B cell (primary cell): ENCODE measurements at regions not wholly inside any gene's neighbourhood (a gene's known extent, or its start where the extent isn't known, plus 50 kb on each side); places are given as distances from the start of the nearest gene placed in this dataset.

Experiments used
- ATAC-seq: fragments of 200-7000 bp; cut with Tn5 transposase; one replicate; pipeline ENCODE4 v1.10.0; 2021; ENCODE audit warnings: low read depth, mild to moderate bottlenecking, moderate number of reproducible peaks, moderate library complexity
- CTCF ChIA-PET: fragments of 350-600 bp; sonication (Branson Sonifier 250); formaldehyde crosslinking; loops from one replicate; lab custom pipeline; 2021; ENCODE audit warnings: antibody characterized with exemption, inconsistent platforms; lab: Charles Lee
- POLR2A ChIA-PET: fragments of 350-600 bp; sonication (Branson Sonifier 250); formaldehyde crosslinking; loops from one replicate; lab custom pipeline; 2021; ENCODE audit warnings: antibody characterized with exemption; lab: Charles Lee
- DNase-seq: peaks from one replicate; pipeline ENCODE4 v3.0.0; 2013
- H2AFZ ChIP-seq: 2 replicates; pipeline ENCODE4 v1.6.1; 2012; ENCODE audit warnings: mild to moderate bottlenecking, low read depth, low read length; ENCODE audit not compliant: insufficient read depth, poor library complexity, severe bottlenecking
- H3K27ac ChIP-seq, 2 donors: 1 replicate in 1 of 2; 2 replicates in 1 of 2; pipeline ENCODE4 v1.5.1; 2012 to 2013; ENCODE audit warnings: low read length in 2 of 2, mild to moderate bottlenecking in 2 of 2, moderate library complexity in 1 of 2
- H3K27me3 ChIP-seq, 4 experiments: fragments of 200-600 bp in 1 of 4; sonication (generic) in 1 of 4; replicated peaks in 1 of 4; 1 replicate in 2 of 4; 2 replicates in 2 of 4; pipeline versions ENCODE4 v1.6.1 to v1.7.0; 2013 to 2016; ENCODE audit warnings: low read length in 3 of 4, mild to moderate bottlenecking in 2 of 4, mixed read lengths in 1 of 4, moderate library complexity in 1 of 4; ENCODE audit not compliant: insufficient read depth in 4 of 4, control insufficient read depth in 3 of 4; ENCODE audit errors: control extremely low read depth in 1 of 4
- H3K36me3 ChIP-seq, 2 experiments: replicated peaks in 1 of 2; 1 replicate in 1 of 2; 2 replicates in 1 of 2; pipeline versions ENCODE4 v1.6.1 to v1.7.1; 2013; ENCODE audit warnings: low read length in 1 of 2; ENCODE audit not compliant: insufficient read depth in 2 of 2, control insufficient read depth in 1 of 2; ENCODE audit errors: control extremely low read depth in 1 of 2, extremely low read depth in 1 of 2
- H3K4me1 ChIP-seq, 2 donors: fragments of 200-600 bp in 1 of 2; sonication (generic) in 1 of 2; 1 replicate in 1 of 2; 2 replicates in 1 of 2; pipeline versions ENCODE4 v1.5.1 to v1.6.1; 2013 to 2017; ENCODE audit warnings: low read length in 2 of 2; ENCODE audit not compliant: control insufficient read depth in 2 of 2, insufficient read depth in 2 of 2
- H3K4me2 ChIP-seq: replicated peaks from 2 replicates; pipeline ENCODE3; 2012; ENCODE audit warnings: mild to moderate bottlenecking, low read depth, low read length; ENCODE audit not compliant: poor library complexity, severe bottlenecking
- H3K4me3 ChIP-seq, 5 experiments: fragments of 200-600 bp in 1 of 5; sonication (generic) in 1 of 5; 1 replicate in 3 of 5; 2 replicates in 2 of 5; pipeline versions ENCODE4 v1.5.1 to v1.7.0; 2011 to 2016; ENCODE audit warnings: low read length in 4 of 5, mild to moderate bottlenecking in 4 of 5, low read depth in 2 of 5, control low read depth in 1 of 5, moderate library complexity in 1 of 5; ENCODE audit not compliant: insufficient read depth in 1 of 5; ENCODE audit errors: control extremely low read depth in 1 of 5, extremely low read depth in 1 of 5
- H3K79me2 ChIP-seq: fragments of 200-600 bp; sonication (generic); one replicate; pipeline ENCODE4 v1.6.0; 2016; ENCODE audit warnings: low read length; ENCODE audit not compliant: control insufficient read depth, insufficient read depth
- H3K9ac ChIP-seq: fragments of 200-600 bp; sonication (generic); 2 replicates; pipeline ENCODE4 v1.6.1; 2017; ENCODE audit warnings: mild to moderate bottlenecking, low read length, moderate library complexity
- H3K9me3 ChIP-seq, 3 donors: one replicate each; pipeline versions ENCODE4 v1.6.1 to v1.7.1; 2013; ENCODE audit warnings: low read length in 2 of 3; ENCODE audit not compliant: control insufficient read depth in 2 of 3, insufficient read depth in 1 of 3; ENCODE audit errors: control extremely low read depth in 1 of 3
- H4K20me1 ChIP-seq: 2 replicates; pipeline ENCODE4 v1.6.0; 2012; ENCODE audit warnings: mild to moderate bottlenecking, low read length; ENCODE audit not compliant: insufficient read depth, control insufficient read depth, poor library complexity, severe bottlenecking
- H3K27ac Mint-ChIP-seq: one replicate; pipeline ENCODE4 v1.8.0; 2021; ENCODE audit warnings: mixed read lengths
- H3K27me3 Mint-ChIP-seq: one replicate; pipeline ENCODE4 v1.8.0; 2021; ENCODE audit warnings: mixed read lengths
- H3K4me1 Mint-ChIP-seq: one replicate; pipeline ENCODE4 v1.8.0; 2021; ENCODE audit warnings: mixed read lengths
- H3K4me3 Mint-ChIP-seq: one replicate; pipeline ENCODE4 v1.8.0; 2021; ENCODE audit warnings: mixed read lengths
- H3K9me3 Mint-ChIP-seq: one replicate; pipeline ENCODE4 v1.8.0; 2022; ENCODE audit warnings: mixed read lengths; ENCODE audit not compliant: insufficient read depth
- EZH2 ChIP-seq: IDR thresholded peaks from 2 replicates; pipeline ENCODE4 v1.6.1; 2012; ENCODE audit warnings: borderline replicate concordance, low read depth, mild to moderate bottlenecking, moderate library complexity, low read length; ENCODE audit not compliant: insufficient read depth, poor library complexity, severe bottlenecking
- WGBS: methylation state at CpG from one replicate; pipeline ENCODE4 v1.1.5; 2013; ENCODE audit warnings: missing lambda C conversion rate; ENCODE audit not compliant: insufficient coverage; 5-methylcytosine and 5-hydroxymethylcytosine counted together
- intact Hi-C: fragments of 100-400 bp; cut with micrococcal nuclease; formaldehyde crosslinking; loops from one replicate; pipeline ENCODE4 v1.10.0; 2022
- TF ChIP-seq, protein P1 (sequence below): fragments of 200-600 bp; IDR thresholded peaks from one replicate; pipeline ENCODE4 v1.8.0; 2022; ENCODE audit warnings: antibody characterized with exemption, mild to moderate bottlenecking

DNA sequence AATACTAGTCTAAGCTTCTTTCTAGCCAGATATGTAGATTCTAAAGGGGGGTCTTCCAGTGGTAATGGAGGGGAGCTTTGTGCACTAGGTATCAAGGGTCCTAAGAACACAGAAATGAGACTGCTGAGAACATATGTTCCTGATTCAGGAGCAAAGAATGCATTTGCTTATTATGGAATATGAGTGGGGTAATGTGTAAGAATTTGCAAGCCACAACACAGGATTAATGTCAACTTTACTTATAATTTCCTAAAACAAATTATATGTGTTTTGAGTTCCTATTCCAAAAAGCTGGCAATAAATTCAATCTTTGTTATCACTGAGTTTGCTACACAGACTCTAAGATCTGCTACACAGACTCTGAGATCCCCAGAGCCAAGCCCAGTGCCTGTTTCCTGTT, 357.0 kb upstream of the PTBP2 start:
- no peak overlapping the region for H3K27ac Mint-ChIP-seq
- Histone ChIP-seq H3K9ac (no peak overlapping the region), H3K9me3 (peaks cover 0 to 2% (median 0%) of the 10 kb centered on the region in 3 donors), H3K4me2 (no peak overlapping the region), H3K4me1 (no peaks in the 10 kb centered on the region), H3K36me3 (no peaks in the 10 kb centered on the region), H3K79me2 (no peaks in the 10 kb centered on the region), H2AFZ (no peak overlapping the region), H3K27ac (no peak overlapping the region), H4K20me1 (no peaks in the 10 kb centered on the region), H3K4me3 (no peak overlapping the region), H3K27me3 (no peaks in the 10 kb centered on the region)
- H3K27me3 Mint-ChIP-seq: no peaks in the 10 kb centered on the region
- ChIA-PET CTCF (no interaction called here), POLR2A (no interaction called here)
- ATAC-seq: no peak
- H3K4me3 Mint-ChIP-seq: no peak overlapping the region
- no peaks in the 10 kb centered on the region for H3K4me1 Mint-ChIP-seq
- intact Hi-C loops: no loop called here
- no peak for DNase-seq
- TF ChIP-seq EZH2: no peak
- TF ChIP-seq, protein P1, sequence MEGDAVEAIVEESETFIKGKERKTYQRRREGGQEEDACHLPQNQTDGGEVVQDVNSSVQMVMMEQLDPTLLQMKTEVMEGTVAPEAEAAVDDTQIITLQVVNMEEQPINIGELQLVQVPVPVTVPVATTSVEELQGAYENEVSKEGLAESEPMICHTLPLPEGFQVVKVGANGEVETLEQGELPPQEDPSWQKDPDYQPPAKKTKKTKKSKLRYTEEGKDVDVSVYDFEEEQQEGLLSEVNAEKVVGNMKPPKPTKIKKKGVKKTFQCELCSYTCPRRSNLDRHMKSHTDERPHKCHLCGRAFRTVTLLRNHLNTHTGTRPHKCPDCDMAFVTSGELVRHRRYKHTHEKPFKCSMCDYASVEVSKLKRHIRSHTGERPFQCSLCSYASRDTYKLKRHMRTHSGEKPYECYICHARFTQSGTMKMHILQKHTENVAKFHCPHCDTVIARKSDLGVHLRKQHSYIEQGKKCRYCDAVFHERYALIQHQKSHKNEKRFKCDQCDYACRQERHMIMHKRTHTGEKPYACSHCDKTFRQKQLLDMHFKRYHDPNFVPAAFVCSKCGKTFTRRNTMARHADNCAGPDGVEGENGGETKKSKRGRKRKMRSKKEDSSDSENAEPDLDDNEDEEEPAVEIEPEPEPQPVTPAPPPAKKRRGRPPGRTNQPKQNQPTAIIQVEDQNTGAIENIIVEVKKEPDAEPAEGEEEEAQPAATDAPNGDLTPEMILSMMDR: no peak
- H3K9me3 Mint-ChIP-seq: no peaks in the 10 kb centered on the region

DNA sequence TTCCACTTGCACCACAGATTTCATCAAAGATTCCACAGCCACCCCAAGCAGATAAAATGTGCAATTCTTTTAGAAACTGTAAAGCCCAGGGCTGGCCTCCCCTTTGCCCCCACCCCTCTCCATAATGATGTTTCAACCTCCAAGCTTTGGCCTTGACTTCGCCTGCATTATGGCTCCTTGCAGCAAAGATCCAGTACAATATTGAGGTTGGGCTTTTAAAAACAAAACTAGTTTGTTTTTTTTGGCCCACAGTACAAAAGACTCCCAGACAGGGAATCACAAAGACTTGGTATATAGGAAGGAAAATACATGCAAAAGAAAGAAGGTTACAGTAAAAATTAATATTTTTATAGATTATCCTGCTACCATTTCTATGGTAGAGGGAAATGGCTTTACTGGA, 356.5 kb upstream of the PTBP2 start:
- peaks cover 0 to 2% (median 0%) of the 10 kb centered on the region in 3 donors for H3K9me3 ChIP-seq
- no peaks in the 10 kb centered on the region for H4K20me1 ChIP-seq
- intact Hi-C loops: no loop called here
- H3K4me3 ChIP-seq: no peak overlapping the region
- DNase-seq (no peak), ATAC-seq (no peak)
- no peak overlapping the region for H3K4me3 Mint-ChIP-seq
- no peaks in the 10 kb centered on the region for H3K4me1 Mint-ChIP-seq
- H3K27ac Mint-ChIP-seq: no peak overlapping the region
- H3K4me2 ChIP-seq: no peak overlapping the region
- H3K27ac ChIP-seq: no peak overlapping the region
- WGBS: no CpG with 5 or more reads among the region's 1 CpG
- H3K9me3 Mint-ChIP-seq: no peaks in the 10 kb centered on the region
- H3K9ac ChIP-seq: no peak overlapping the region
- H2AFZ ChIP-seq: no peak overlapping the region
- CTCF ChIA-PET: no interaction called here
- no peaks in the 10 kb centered on the region for H3K4me1 ChIP-seq
- H3K36me3 ChIP-seq: no peaks in the 10 kb centered on the region
- TF ChIP-seq EZH2: no peak
- TF ChIP-seq, protein P1: no peak
- H3K79me2 ChIP-seq: no peaks in the 10 kb centered on the region
- POLR2A ChIA-PET: no interaction called here
- H3K27me3 Mint-ChIP-seq: no peaks in the 10 kb centered on the region
- H3K27me3 ChIP-seq: no peaks in the 10 kb centered on the region
